Limb (tissue), 2 donors: ENCODE measurements at regions not wholly inside any gene's neighbourhood (a gene's known extent, or its start where the extent isn't known, plus 50 kb on each side); places are given as distances from the start of the nearest gene placed in this dataset.
A peak's percentile ranks its signal among the peaks of the same experiment; 100 is the strongest.

Source experiments
- DNase-seq, 2 donors: peaks; one replicate each; pipeline ENCODE4 v3.0.0-alpha.2; 2016; ENCODE audit errors: extremely low spot score in 2 of 2

GRCh38 chr2:11100130-11100529, 55.1 kb upstream of the SLC66A3 start:
- no peak for DNase-seq

GRCh38 chr2:11100976-11101375, 54.3 kb upstream of the SLC66A3 start:
- DNase-seq: no peak

GRCh38 chr2:11101430-11101829, 53.8 kb upstream of the SLC66A3 start:
- no peak for DNase-seq

- DNase-seq: no peak
These were observed 52.8 kb upstream of the SLC66A3 start for GRCh38 chr2:11102466-11102865.

- peak in 1 of 2 donors; percentile 13 for DNase-seq
These were observed 52.1 kb upstream of the SLC66A3 start for GRCh38 chr2:11102956-11103860.

GRCh38 chr2:11103984-11104793, 51.1 kb upstream of the SLC66A3 start:
- peak in 1 of 2 donors; percentile 14 for DNase-seq

- peak in 1 of 2 donors; percentile 18 for DNase-seq
These were observed 50.2 kb upstream of the SLC66A3 start for GRCh38 chr2:11104794-11105660.
